ENCODE measurements at regions not wholly inside any gene's neighbourhood (a gene's known extent, or its start where the extent isn't known, plus 50 kb on each side); places are given as distances from the start of the nearest gene placed in this dataset.
"Not testable (repeated sequence)": the region's sequence is repeated elsewhere in the genome, so short reads cannot be mapped to it uniquely, and the experiment has no call there.

DNA sequence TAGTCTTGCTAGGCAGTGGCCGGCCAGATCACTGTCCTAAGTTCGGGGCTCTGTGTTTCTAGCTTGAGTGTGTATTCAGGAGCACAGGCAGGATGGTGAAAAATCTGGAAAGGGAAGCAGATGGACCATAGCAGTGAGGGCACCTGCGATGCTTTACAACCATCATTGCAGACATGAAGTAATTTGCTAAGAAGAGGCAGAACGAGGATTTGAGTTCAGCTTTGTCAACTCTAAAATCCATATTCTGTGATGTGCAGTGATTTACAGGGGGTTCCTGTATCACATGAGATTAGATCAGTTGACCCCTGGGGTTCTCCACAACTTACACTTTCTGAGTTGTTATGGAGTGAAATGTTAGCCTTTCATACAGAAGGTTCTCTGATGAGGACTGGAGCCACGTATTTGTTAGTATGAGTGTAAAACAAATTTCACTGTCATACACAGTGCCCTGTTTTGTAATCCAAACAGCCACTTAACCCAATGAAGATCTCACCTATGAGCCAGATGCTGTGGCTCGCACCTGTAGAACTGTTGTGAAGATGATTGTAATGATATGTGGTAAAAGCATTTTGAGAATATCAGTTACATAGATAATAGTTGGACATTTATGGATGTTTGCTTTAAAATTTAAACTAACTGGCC is 173.0 kb upstream of the VKORC1L1 start:
- CTCF ChIA-PET; H3K36me3 ChIP-seq (ENCODE audit: control insufficient read depth, insufficient read depth, low read length); H3K9me3 ChIP-seq (ENCODE audit: control insufficient read depth, insufficient read depth, low read depth, low read length); in situ Hi-C loops (cut with HindIII; ENCODE audit: low pct_unique_long_range_greater_than_20kb, low sequenced_read_pairs); H3K27ac ChIP-seq (ENCODE audit: low read length); POLR2A ChIA-PET; intact Hi-C loops (cut with micrococcal nuclease; ENCODE audit: unreplicated experiment); H3K4me3 ChIP-seq (ENCODE audit: low read depth in 2 of 2, low read length in 2 of 2); H3K27me3 ChIP-seq (ENCODE audit: control insufficient read depth, insufficient read depth, low read length); DNase-seq (ENCODE audit: low read depth, low spot score); ATAC-seq; BruUV-seq (replicated peaks); H3K4me1 ChIP-seq (ENCODE audit: control insufficient read depth, insufficient read depth, low read length): not testable (repeated sequence)

DNA sequence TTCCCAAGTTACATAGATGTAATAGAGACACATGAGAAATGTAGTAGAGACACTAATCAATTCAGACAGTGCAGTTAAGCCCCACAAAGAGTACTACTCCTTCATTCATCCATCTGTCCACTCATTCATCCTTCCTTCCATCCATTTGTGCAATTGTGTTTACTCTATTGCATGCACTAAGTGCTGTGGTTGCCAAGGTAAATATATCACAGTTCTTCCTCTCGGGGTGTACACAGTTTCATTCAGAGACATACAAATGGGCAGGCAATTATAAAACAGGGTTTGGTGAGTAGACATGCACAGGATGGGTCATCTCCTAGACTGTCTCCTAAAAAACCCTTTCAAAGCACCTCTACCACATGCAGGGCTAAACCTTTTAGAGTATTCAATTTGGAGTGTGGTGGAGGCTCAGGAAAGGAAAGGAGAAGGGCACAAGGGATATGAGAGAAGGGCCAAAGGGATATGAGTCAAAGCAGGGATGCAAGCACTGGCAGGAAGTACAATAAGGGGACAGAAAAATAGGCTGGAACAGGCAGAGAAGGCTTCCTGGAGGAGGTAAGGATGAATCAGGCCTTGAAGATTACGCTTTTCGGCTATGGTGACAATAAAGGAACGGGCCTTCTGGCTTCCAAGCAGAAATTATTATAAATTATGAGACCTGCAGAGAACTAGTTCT is 153.6 kb upstream of the VKORC1L1 start:
- H3K36me3 ChIP-seq (ENCODE audit: control insufficient read depth, insufficient read depth, low read length); ATAC-seq; DNase-seq (ENCODE audit: low read depth, low spot score); H3K27me3 ChIP-seq (ENCODE audit: control insufficient read depth, insufficient read depth, low read length); CTCF ChIA-PET; H3K9me3 ChIP-seq (ENCODE audit: control insufficient read depth, insufficient read depth, low read depth, low read length); POLR2A ChIA-PET; in situ Hi-C loops (cut with HindIII; ENCODE audit: low pct_unique_long_range_greater_than_20kb, low sequenced_read_pairs); H3K4me1 ChIP-seq (ENCODE audit: control insufficient read depth, insufficient read depth, low read length); H3K4me3 ChIP-seq (ENCODE audit: low read depth in 2 of 2, low read length in 2 of 2); BruUV-seq (replicated peaks); H3K27ac ChIP-seq (ENCODE audit: low read length); intact Hi-C loops (cut with micrococcal nuclease; ENCODE audit: unreplicated experiment): not testable (repeated sequence)

DNA sequence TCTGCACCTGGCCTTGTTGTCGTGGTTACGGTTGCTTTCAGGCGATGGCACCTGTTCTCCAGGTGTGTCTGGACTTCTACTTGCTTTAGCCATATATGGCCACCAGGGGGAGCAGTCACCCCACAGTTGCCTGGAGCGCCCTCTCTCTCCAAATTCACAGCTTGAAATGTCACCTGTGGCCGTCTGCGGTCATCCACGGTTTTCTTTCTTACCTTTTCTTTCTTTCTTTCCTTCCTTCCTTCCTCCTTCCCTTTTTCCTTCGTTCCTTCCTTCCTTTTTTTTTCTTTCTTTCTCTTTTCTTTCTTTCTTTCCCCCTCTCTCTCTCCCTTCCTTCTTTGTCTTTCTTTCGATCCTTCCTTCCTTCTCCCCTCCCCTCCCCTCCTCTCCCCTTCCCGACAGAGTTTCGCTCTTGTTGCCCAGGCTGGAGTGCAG is 150.5 kb upstream of the VKORC1L1 start:
- no TSS peak for BruUV-seq (replicated peaks)

GRCh38 chr7:65727182-65727581 is 145.7 kb upstream of the VKORC1L1 start:
- in situ Hi-C loops (cut with HindIII; ENCODE audit: low pct_unique_long_range_greater_than_20kb, low sequenced_read_pairs), result not testable (repeated sequence)

More for the DNA sequence above, 150.5 kb upstream of the VKORC1L1 start:
- in situ Hi-C loops (cut with HindIII; ENCODE audit: low pct_unique_long_range_greater_than_20kb, low sequenced_read_pairs) (no loop called here), intact Hi-C loops (cut with micrococcal nuclease; ENCODE audit: unreplicated experiment) (no loop called here)
- H3K4me3 ChIP-seq (ENCODE audit: low read depth in 2 of 2, low read length in 2 of 2), result no peak overlapping the region
- DNase-seq (ENCODE audit: low read depth, low spot score), result peak; percentile 13
- ATAC-seq, result 0 out of 2 replicates have a peak, but pooled peaks have one; percentile 60
- ChIA-PET CTCF (interaction anchor here (0.6 to 0.7 kb wide), 2 partner anchors 506 to 873 kb away, joined by 3 to 4 read pairs; no protein-coding TSS in a partner anchor), POLR2A (no interaction called here)
- H3K9me3 ChIP-seq (ENCODE audit: control insufficient read depth, insufficient read depth, low read depth, low read length), result no peaks in the 10 kb centered on the region
- TF ChIP-seq, protein P1, sequence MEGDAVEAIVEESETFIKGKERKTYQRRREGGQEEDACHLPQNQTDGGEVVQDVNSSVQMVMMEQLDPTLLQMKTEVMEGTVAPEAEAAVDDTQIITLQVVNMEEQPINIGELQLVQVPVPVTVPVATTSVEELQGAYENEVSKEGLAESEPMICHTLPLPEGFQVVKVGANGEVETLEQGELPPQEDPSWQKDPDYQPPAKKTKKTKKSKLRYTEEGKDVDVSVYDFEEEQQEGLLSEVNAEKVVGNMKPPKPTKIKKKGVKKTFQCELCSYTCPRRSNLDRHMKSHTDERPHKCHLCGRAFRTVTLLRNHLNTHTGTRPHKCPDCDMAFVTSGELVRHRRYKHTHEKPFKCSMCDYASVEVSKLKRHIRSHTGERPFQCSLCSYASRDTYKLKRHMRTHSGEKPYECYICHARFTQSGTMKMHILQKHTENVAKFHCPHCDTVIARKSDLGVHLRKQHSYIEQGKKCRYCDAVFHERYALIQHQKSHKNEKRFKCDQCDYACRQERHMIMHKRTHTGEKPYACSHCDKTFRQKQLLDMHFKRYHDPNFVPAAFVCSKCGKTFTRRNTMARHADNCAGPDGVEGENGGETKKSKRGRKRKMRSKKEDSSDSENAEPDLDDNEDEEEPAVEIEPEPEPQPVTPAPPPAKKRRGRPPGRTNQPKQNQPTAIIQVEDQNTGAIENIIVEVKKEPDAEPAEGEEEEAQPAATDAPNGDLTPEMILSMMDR (IDR thresholded peaks at IDR 0.05), result peak; percentile 74
- no peak for TF ChIP-seq SIN3A (IDR thresholded peaks at IDR 0.05; ENCODE audit: borderline replicate concordance, insufficient read depth, low read depth, low read length)
- H3K4me1 ChIP-seq (ENCODE audit: control insufficient read depth, insufficient read depth, low read length), result no peaks in the 10 kb centered on the region
- no peak overlapping the region for H3K27ac ChIP-seq (ENCODE audit: low read length)
- H3K27me3 ChIP-seq (ENCODE audit: control insufficient read depth, insufficient read depth, low read length), result no peaks in the 10 kb centered on the region
- H3K36me3 ChIP-seq (ENCODE audit: control insufficient read depth, insufficient read depth, low read length), result no peaks in the 10 kb centered on the region

More at GRCh38 chr7:65727182-65727581, 145.7 kb upstream of the VKORC1L1 start:
- ATAC-seq; BruUV-seq (replicated peaks); H3K9me3 ChIP-seq (ENCODE audit: control insufficient read depth, insufficient read depth, low read depth, low read length); CTCF ChIA-PET; H3K27me3 ChIP-seq (ENCODE audit: control insufficient read depth, insufficient read depth, low read length); H3K27ac ChIP-seq (ENCODE audit: low read length); H3K36me3 ChIP-seq (ENCODE audit: control insufficient read depth, insufficient read depth, low read length); DNase-seq (ENCODE audit: low read depth, low spot score); POLR2A ChIA-PET; H3K4me1 ChIP-seq (ENCODE audit: control insufficient read depth, insufficient read depth, low read length); intact Hi-C loops (cut with micrococcal nuclease; ENCODE audit: unreplicated experiment); H3K4me3 ChIP-seq (ENCODE audit: low read depth in 2 of 2, low read length in 2 of 2): not testable (repeated sequence)
